Hepatocyte (in vitro differentiated cells): ENCODE measurements at regions not wholly inside any gene's neighbourhood (a gene's known extent, or its start where the extent isn't known, plus 50 kb on each side); places are given as distances from the start of the nearest gene placed in this dataset.
A peak's percentile ranks its signal among the peaks of the same experiment; 100 is the strongest.

ENCODE experiments used
- DNase-seq: peaks from one replicate; pipeline ENCODE4 v3.0.0-alpha.2; 2016; ENCODE audit warnings: low spot score
- H2AFZ ChIP-seq: fragments of 200-600 bp; sonication (generic); 2 replicates; pipeline ENCODE4 v1.6.0; 2016; ENCODE audit warnings: antibody characterized with exemption, mild to moderate bottlenecking
- H3K27ac ChIP-seq: fragments of 200-600 bp; sonication (generic); 2 replicates; pipeline ENCODE4 v1.5.1; 2016; ENCODE audit warnings: mild to moderate bottlenecking
- H3K27me3 ChIP-seq: fragments of 200-600 bp; sonication (generic); 2 replicates; pipeline ENCODE4 v1.6.1; 2016
- H3K36me3 ChIP-seq: fragments of 200-600 bp; sonication (generic); replicated peaks from 2 replicates; pipeline ENCODE4 v1.5.1; 2016; ENCODE audit warnings: low read depth; ENCODE audit not compliant: insufficient read depth
- H3K4me1 ChIP-seq: fragments of 200-600 bp; sonication (generic); 2 replicates; pipeline ENCODE4 v1.5.1; 2016; ENCODE audit warnings: mild to moderate bottlenecking, moderate library complexity; ENCODE audit not compliant: insufficient read depth
- H3K4me2 ChIP-seq: fragments of 200-600 bp; sonication (generic); 2 replicates; pipeline ENCODE4 v1.6.0; 2016
- H3K4me3 ChIP-seq: fragments of 200-600 bp; sonication (generic); 2 replicates; pipeline ENCODE4 v1.5.1; 2016; ENCODE audit warnings: mild to moderate bottlenecking
- H3K79me2 ChIP-seq: fragments of 200-600 bp; sonication (generic); 2 replicates; pipeline ENCODE4 v1.6.0; 2017; ENCODE audit warnings: mild to moderate bottlenecking
- H3K9me2 ChIP-seq: fragments of 200-600 bp; sonication (generic); replicated peaks from 2 replicates; pipeline ENCODE4 v1.6.0; 2017; ENCODE audit warnings: mild to moderate bottlenecking; ENCODE audit not compliant: insufficient read depth
- H3K9me3 ChIP-seq: fragments of 200-600 bp; sonication (generic); 2 replicates; pipeline ENCODE4 v1.5.1; 2016; ENCODE audit warnings: low read depth, mild to moderate bottlenecking
- H4K20me1 ChIP-seq: fragments of 200-600 bp; sonication (generic); 2 replicates; pipeline ENCODE4 v1.6.0; 2016; ENCODE audit warnings: mild to moderate bottlenecking; ENCODE audit not compliant: insufficient read depth, poor library complexity, severe bottlenecking
- EZH2 ChIP-seq: fragments of 200-600 bp; sonication (generic); IDR thresholded peaks from 2 replicates; pipeline ENCODE4 v1.6.1; 2016; ENCODE audit warnings: antibody characterized with exemption, mild to moderate bottlenecking, borderline replicate concordance
- EZH2phosphoT487 ChIP-seq: fragments of 200-600 bp; sonication (generic); IDR thresholded peaks from one replicate; pipeline ENCODE4 v1.6.1; 2018; ENCODE audit warnings: antibody characterized with exemption, mild to moderate bottlenecking, low read depth, moderate library complexity; ENCODE audit not compliant: unreplicated experiment, severe bottlenecking
- WGBS: methylation state at CpG from one replicate; pipeline ENCODE4 v1.1.6; 2016; ENCODE audit warnings: low lambda C conversion rate; ENCODE audit errors: missing lambda C conversion rate; 5-methylcytosine and 5-hydroxymethylcytosine counted together
- TF ChIP-seq, protein P1 (sequence below): fragments of 200-600 bp; sonication (generic); IDR thresholded peaks from 2 replicates; pipeline ENCODE4 v1.5.1; 2016; ENCODE audit warnings: antibody characterized with exemption, mild to moderate bottlenecking; ENCODE audit not compliant: poor library complexity

- Histone ChIP-seq H3K27ac (peak overlapping the region; percentile 79), H3K4me2 (peak overlapping the region; percentile 53), H3K9me3 (no peaks in the 10 kb centered on the region), H4K20me1 (no peaks in the 10 kb centered on the region), H2AFZ (no peak overlapping the region), H3K27me3 (no peaks in the 10 kb centered on the region), H3K36me3 (no peaks in the 10 kb centered on the region), H3K79me2 (no peaks in the 10 kb centered on the region), H3K4me3 (no peak overlapping the region), H3K9me2 (no peaks in the 10 kb centered on the region), H3K4me1 (peaks cover 13% of the 10 kb centered on the region)
- no peak for DNase-seq
- TF ChIP-seq, protein P1, sequence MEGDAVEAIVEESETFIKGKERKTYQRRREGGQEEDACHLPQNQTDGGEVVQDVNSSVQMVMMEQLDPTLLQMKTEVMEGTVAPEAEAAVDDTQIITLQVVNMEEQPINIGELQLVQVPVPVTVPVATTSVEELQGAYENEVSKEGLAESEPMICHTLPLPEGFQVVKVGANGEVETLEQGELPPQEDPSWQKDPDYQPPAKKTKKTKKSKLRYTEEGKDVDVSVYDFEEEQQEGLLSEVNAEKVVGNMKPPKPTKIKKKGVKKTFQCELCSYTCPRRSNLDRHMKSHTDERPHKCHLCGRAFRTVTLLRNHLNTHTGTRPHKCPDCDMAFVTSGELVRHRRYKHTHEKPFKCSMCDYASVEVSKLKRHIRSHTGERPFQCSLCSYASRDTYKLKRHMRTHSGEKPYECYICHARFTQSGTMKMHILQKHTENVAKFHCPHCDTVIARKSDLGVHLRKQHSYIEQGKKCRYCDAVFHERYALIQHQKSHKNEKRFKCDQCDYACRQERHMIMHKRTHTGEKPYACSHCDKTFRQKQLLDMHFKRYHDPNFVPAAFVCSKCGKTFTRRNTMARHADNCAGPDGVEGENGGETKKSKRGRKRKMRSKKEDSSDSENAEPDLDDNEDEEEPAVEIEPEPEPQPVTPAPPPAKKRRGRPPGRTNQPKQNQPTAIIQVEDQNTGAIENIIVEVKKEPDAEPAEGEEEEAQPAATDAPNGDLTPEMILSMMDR, result no peak
- TF ChIP-seq EZH2phosphoT487 (no peak), EZH2 (no peak)
- 86% methylated on average over 8 of the region's 8 CpGs for WGBS
Measured at GRCh38 chr20:50292079-50292590, 101.5 kb downstream of the CEBPB start.

- peak; percentile 85 for DNase-seq
- 45% methylated on average over 23 of the region's 26 CpGs for WGBS
- Histone ChIP-seq H3K4me2 (peak overlapping the region; percentile 53), H3K79me2 (no peaks in the 10 kb centered on the region), H3K9me2 (no peaks in the 10 kb centered on the region), H3K36me3 (no peaks in the 10 kb centered on the region), H2AFZ (no peak overlapping the region), H3K9me3 (no peaks in the 10 kb centered on the region), H3K4me1 (peaks cover 13% of the 10 kb centered on the region), H3K4me3 (no peak overlapping the region), H3K27ac (peak overlapping the region; percentile 79), H4K20me1 (no peaks in the 10 kb centered on the region), H3K27me3 (no peaks in the 10 kb centered on the region)
- TF ChIP-seq, protein P1, result no peak
- TF ChIP-seq EZH2phosphoT487 (no peak), EZH2 (no peak)
Measured at GRCh38 chr20:50292591-50293283, 102.1 kb downstream of the CEBPB start.

GRCh38 chr20:50293284-50294139 lies 102.9 kb downstream of the CEBPB start:
- DNase-seq, result no peak
- H3K4me3 ChIP-seq, result no peak overlapping the region
- H3K36me3 ChIP-seq, result no peaks in the 10 kb centered on the region
- no peak overlapping the region for H3K4me2 ChIP-seq
- no peaks in the 10 kb centered on the region for H3K9me3 ChIP-seq
- 92% methylated on average over 21 of the region's 21 CpGs for WGBS
- H3K27ac ChIP-seq, result peak overlapping the region; percentile 79
- TF ChIP-seq, protein P1, result no peak
- TF ChIP-seq EZH2phosphoT487 (no peak), EZH2 (no peak)
- H4K20me1 ChIP-seq, result no peaks in the 10 kb centered on the region
- H2AFZ ChIP-seq, result no peak overlapping the region
- H3K79me2 ChIP-seq, result no peaks in the 10 kb centered on the region
- no peaks in the 10 kb centered on the region for H3K9me2 ChIP-seq
- H3K27me3 ChIP-seq, result no peaks in the 10 kb centered on the region
- H3K4me1 ChIP-seq, result peaks cover 13% of the 10 kb centered on the region
